ENCODE measurements at regions not wholly inside any gene's neighbourhood (a gene's known extent, or its start where the extent isn't known, plus 50 kb on each side); places are given as distances from the start of the nearest gene placed in this dataset.

DNA sequence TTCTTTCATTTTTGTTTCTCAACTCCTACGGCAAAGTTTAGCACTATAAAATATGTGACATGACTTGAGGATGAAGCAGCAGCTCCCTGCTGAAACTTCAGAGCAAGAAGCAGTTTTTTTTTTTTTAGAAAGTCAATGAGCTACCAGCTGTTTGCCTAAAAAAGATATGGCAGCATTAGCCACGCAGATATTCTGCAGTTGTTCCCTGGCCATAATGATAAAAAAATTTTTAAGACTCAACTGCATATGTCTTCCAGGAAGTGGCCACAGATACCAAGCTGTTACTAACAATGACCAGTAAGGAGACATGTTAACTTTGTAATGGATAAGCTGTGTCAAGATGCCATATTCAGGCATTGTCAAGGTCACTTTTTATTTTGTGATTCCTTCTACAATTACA is 319.6 kb upstream of the CDH11 start:
- TF ChIP-seq CTCF (IDR thresholded peaks at IDR 0.05 in 2 of 3, conservative IDR thresholded peaks at IDR 0.05 in 1 of 3; ENCODE audit: borderline replicate concordance in 1 of 3, insufficient read depth in 1 of 3, low read depth in 2 of 3, low read length in 2 of 3) (no peak), SP1 (IDR thresholded peaks at IDR 0.05; ENCODE audit: low read depth) (no peak)
